A549 (cell line): ENCODE measurements at regions not wholly inside any gene's neighbourhood (a gene's known extent, or its start where the extent isn't known, plus 50 kb on each side); places are given as distances from the start of the nearest gene placed in this dataset.

Source experiments
- ATAC-seq, 2 experiments: fragments of 200-7000 bp in 1 of 2; fragments of >200 bp in 1 of 2; cut with Nextera tagmentation in 1 of 2; cut with Tn5 transposase in 1 of 2; 3 replicates each; pipeline versions ENCODE4 v1.8.0 to v1.9.1; 2018 to 2020; ENCODE audit warnings: mild to moderate bottlenecking in 1 of 2, moderate library complexity in 1 of 2
- CTCF ChIA-PET: fragments of 300-600 bp; sonication (Branson Sonifier 250); formaldehyde crosslinking; extraction: SDS; loops from one replicate; lab custom pipeline; 2021; ENCODE audit warnings: antibody characterized with exemption, inconsistent platforms; lab: Yijun Ruan, JAX
- POLR2A ChIA-PET: fragments of 350-600 bp; formaldehyde crosslinking; extraction: SDS; loops from one replicate; lab custom pipeline; 2021; ENCODE audit warnings: antibody characterized with exemption, inconsistent platforms; lab: Yijun Ruan, JAX
- DNase-seq, 2 experiments: peaks; one replicate each; pipeline versions ENCODE4 v3.0.0 to v3.0.0-alpha.2; 2011 to 2016; ENCODE audit warnings: low read depth in 1 of 2, low spot score in 1 of 2
- FAIRE-seq: peaks from 2 replicates; lab custom pipeline; 2011; peaks lifted over from hg19 to GRCh38; lab: Jason Lieb, UNC
- H3K27ac ChIP-seq, 2 experiments: fragments of >200 bp; sonication (Bioruptor Twin); formaldehyde crosslinking; 3 replicates each; pipeline ENCODE4 v1.5.1; 2016 to 2017
- H3K4me1 ChIP-seq: fragments of >200 bp; sonication (Bioruptor Twin); formaldehyde crosslinking; 3 replicates; pipeline ENCODE4 v1.6.1; 2016
- H3K4me2 ChIP-seq: fragments of >200 bp; sonication (Bioruptor Twin); formaldehyde crosslinking; 3 replicates; pipeline ENCODE4 v1.6.1; 2016
- H3K4me3 ChIP-seq: fragments of >200 bp; sonication (Bioruptor Twin); formaldehyde crosslinking; 3 replicates; pipeline ENCODE4 v1.5.1; 2016
- H3K9me3 ChIP-seq: fragments of >200 bp; sonication (Bioruptor Twin); formaldehyde crosslinking; 3 replicates; pipeline ENCODE4 v1.6.1; 2016
- CBX2 ChIP-seq: fragments of 200-600 bp; sonication (generic); IDR thresholded peaks from 2 replicates; pipeline ENCODE4 v1.6.1; 2016; ENCODE audit warnings: low read depth, mild to moderate bottlenecking, borderline replicate concordance
- CHD4 ChIP-seq: fragments of 200-600 bp; sonication (generic); IDR thresholded peaks from 2 replicates; pipeline ENCODE4 v1.6.1; 2016; ENCODE audit warnings: antibody characterized with exemption, mild to moderate bottlenecking, borderline replicate concordance
- ESRRA ChIP-seq: fragments of 150-350 bp; IDR thresholded peaks from 2 replicates; pipeline ENCODE4 v1.6.1; 2014; ENCODE audit warnings: mild to moderate bottlenecking, low read length, borderline replicate concordance
- HOXB13 ChIP-seq: fragments of 250-450 bp; sonication (Bioruptor Pico); IDR thresholded peaks from 2 replicates; pipeline ENCODE4 v1.5.0; 2020; ENCODE audit warnings: low read depth, mild to moderate bottlenecking, moderate library complexity
- JUN ChIP-seq, 2 experiments: fragments of >200 bp; sonication (Bioruptor Twin); formaldehyde crosslinking; IDR thresholded peaks; 2 replicates in 1 of 2; 3 replicates in 1 of 2; pipeline ENCODE4 v1.6.1; 2016 to 2017
- NFE2L2 ChIP-seq: fragments of 150-350 bp; conservative IDR thresholded peaks from 2 replicates; pipeline ENCODE4 v1.6.1; 2014; ENCODE audit warnings: low read length
- POLR2A ChIP-seq: IDR thresholded peaks from 2 replicates; pipeline ENCODE4 v1.6.1; 2012; ENCODE audit warnings: mild to moderate bottlenecking, low read length
- POLR2AphosphoS2 ChIP-seq: conservative IDR thresholded peaks from 2 replicates; pipeline ENCODE4 v1.6.1; 2012; ENCODE audit warnings: low read length, improper control_type of control experiment, inconsistent platforms
- TFCP2L1 ChIP-seq: fragments of 250-450 bp; sonication (Bioruptor Pico); IDR thresholded peaks from 2 replicates; pipeline ENCODE4 v1.5.0; 2021; ENCODE audit warnings: mild to moderate bottlenecking
- whole genome bisulfite sequencing: methylation state at CpG from one replicate; pipeline ENCODE4 v1.1.6; 2017; ENCODE audit errors: missing lambda C conversion rate; 5-methylcytosine and 5-hydroxymethylcytosine counted together
- small RNA-seq, 6 experiments: library from RNA; depleted of rRNA; stranded (forward); fragments of <200 nt; gene quantifications; one replicate each; pipeline ENCODE3, GENCODE V24; 2012
- TF ChIP-seq, protein P1 (sequence below): IDR thresholded peaks from 2 replicates; pipeline ENCODE4 v1.6.1; 2012
- TF ChIP-seq, protein P2 (sequence below): fragments of >200 bp; sonication (Bioruptor Twin); formaldehyde crosslinking; IDR thresholded peaks from 2 replicates; pipeline ENCODE4 v1.6.1; 2016

DNA sequence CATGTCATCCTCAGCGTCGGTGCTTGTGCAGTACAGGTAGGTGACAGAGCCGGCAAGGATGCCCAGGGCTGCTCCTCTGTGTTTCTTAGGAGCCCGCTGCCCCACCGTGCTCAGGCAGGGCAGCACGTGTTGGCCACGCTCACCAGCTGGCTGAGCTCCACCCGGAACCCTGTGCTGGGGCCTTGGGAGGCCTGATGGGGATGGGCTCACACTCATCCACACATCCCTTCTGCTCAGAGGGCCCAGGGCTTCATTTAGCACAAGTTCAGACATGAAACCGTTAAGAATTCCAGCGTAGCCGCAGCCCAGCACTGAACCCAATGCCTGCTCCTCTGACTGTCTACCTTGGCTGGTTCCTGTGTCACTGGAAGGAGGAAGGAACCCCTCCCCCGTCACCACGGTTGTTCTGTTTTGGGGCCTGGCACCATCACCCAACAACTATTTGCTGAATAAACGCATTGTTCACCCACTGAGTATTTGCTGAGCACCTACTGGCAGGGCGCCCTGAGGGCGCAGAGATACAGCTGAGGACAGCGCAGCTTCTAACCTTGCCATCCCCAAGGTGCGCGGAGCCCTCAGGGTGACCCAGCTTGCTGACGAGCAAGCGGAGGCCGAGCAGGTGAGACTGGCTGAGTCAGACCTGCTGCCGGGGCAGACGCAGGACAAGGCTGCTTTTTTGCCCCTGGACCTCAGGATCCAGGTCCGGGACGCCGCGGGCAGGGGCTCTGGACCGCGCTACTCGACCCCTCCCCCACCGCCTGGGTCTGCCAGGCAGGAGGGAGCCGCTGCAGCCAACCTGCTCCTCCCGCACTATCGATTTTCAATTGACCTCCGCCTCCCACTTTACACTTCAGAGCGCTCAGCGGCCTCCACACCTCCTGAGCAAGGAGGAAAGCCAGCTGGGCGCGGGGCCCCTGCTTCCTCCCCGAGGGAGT, 50.6 kb upstream of the RET start:
- no peak for ATAC-seq
- ChIA-PET CTCF (no interaction called here), POLR2A (no interaction called here)
- no peak for TF ChIP-seq CBX2
- TF ChIP-seq, protein P1, sequence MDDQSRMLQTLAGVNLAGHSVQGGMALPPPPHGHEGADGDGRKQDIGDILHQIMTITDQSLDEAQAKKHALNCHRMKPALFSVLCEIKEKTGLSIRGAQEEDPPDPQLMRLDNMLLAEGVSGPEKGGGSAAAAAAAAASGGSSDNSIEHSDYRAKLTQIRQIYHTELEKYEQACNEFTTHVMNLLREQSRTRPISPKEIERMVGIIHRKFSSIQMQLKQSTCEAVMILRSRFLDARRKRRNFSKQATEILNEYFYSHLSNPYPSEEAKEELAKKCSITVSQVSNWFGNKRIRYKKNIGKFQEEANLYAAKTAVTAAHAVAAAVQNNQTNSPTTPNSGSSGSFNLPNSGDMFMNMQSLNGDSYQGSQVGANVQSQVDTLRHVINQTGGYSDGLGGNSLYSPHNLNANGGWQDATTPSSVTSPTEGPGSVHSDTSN = no peak
- TF ChIP-seq JUN (IDR thresholded peaks at IDR 0.05) = no peak
- no peak for TF ChIP-seq POLR2A
- no peak for TF ChIP-seq TFCP2L1 (CRISPR knock-in tag)
- TF ChIP-seq NFE2L2 = no peak
- TF ChIP-seq HOXB13 = no peak
- TF ChIP-seq, protein P2, sequence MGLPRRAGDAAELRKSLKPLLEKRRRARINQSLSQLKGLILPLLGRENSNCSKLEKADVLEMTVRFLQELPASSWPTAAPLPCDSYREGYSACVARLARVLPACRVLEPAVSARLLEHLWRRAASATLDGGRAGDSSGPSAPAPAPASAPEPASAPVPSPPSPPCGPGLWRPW = no peak
- no peak for TF ChIP-seq ESRRA
- TF ChIP-seq CHD4 = no peak
- TF ChIP-seq POLR2AphosphoS2 = no peak
- DNase-seq = no peak
- Histone ChIP-seq H3K4me1 (no peaks in the 10 kb centered on the region), H3K27ac (no peak overlapping the region), H3K9me3 (no peaks in the 10 kb centered on the region), H3K4me2 (no peak overlapping the region), H3K4me3 (no peak overlapping the region)
- 63% methylated on average over 33 of the region's 41 CpGs for WGBS
- FAIRE-seq = no peak

Small RNAs in the stretch of these regions (small RNA-seq; reads per million reads assigned to genes)
- 0.16 to 180 (median 45.4) reads per million in 6 experiments for gene MIR5100
